ENCODE measurements at regions not wholly inside any gene's neighbourhood (a gene's known extent, or its start where the extent isn't known, plus 50 kb on each side); places are given as distances from the start of the nearest gene placed in this dataset.

DNA sequence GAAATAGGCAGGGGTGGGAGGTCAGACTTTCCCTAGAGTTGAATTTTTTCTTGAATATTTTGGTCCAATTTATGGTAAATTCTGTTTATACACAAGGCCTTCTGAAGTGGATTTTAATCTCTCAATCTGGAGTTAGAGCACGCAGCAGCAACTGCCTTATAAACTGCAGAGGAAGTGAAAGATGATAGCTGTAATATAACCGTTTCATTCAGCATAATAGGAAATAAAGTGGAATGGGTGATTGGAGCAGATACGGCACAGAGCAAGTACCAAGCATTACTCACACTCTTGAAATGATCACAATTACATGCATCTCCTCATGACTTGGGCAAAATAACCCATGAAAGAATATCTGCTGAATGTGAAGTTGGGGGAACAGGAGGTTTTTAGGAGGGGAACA, 106.8 kb downstream of the ARRDC4 start:
- no peak for DNase-seq (ENCODE audit: low read depth in 1 of 2, low spot score in 1 of 2)
- TF ChIP-seq CTCF (IDR thresholded peaks at IDR 0.05; ENCODE audit: insufficient read depth, low read length) (no peak), POLR2AphosphoS5 (IDR thresholded peaks at IDR 0.05; ENCODE audit: low read depth) (no peak), GABPA (IDR thresholded peaks at IDR 0.05; ENCODE audit: low read depth) (no peak), SPI1 (IDR thresholded peaks at IDR 0.05; ENCODE audit: borderline replicate concordance, low read depth) (no peak), REST (IDR thresholded peaks at IDR 0.05; ENCODE audit: insufficient replicate concordance, low read depth) (no peak)
- H3K4me3 ChIP-seq (replicated peaks; ENCODE audit: insufficient read depth, low read length) = no peak overlapping the region
- H3K27me3 ChIP-seq (ENCODE audit: insufficient read depth, poor library complexity, severe bottlenecking) = no peaks in the 10 kb centered on the region
- H3K27ac ChIP-seq (replicated peaks) = no peak overlapping the region

- DNase-seq (ENCODE audit: low read depth in 1 of 2, low spot score in 1 of 2) = no peak
- H3K4me3 ChIP-seq (replicated peaks; ENCODE audit: insufficient read depth, low read length) = no peak overlapping the region
- no peaks in the 10 kb centered on the region for H3K27me3 ChIP-seq (ENCODE audit: insufficient read depth, poor library complexity, severe bottlenecking)
- H3K27ac ChIP-seq (replicated peaks) = no peak overlapping the region
- TF ChIP-seq REST (IDR thresholded peaks at IDR 0.05; ENCODE audit: insufficient replicate concordance, low read depth) (no peak), CTCF (IDR thresholded peaks at IDR 0.05; ENCODE audit: insufficient read depth, low read length) (no peak), SPI1 (IDR thresholded peaks at IDR 0.05; ENCODE audit: borderline replicate concordance, low read depth) (no peak), GABPA (IDR thresholded peaks at IDR 0.05; ENCODE audit: low read depth) (no peak), POLR2AphosphoS5 (IDR thresholded peaks at IDR 0.05; ENCODE audit: low read depth) (no peak)
Measured at GRCh38 chr15:98069256-98069655, 108.8 kb downstream of the ARRDC4 start.

DNA sequence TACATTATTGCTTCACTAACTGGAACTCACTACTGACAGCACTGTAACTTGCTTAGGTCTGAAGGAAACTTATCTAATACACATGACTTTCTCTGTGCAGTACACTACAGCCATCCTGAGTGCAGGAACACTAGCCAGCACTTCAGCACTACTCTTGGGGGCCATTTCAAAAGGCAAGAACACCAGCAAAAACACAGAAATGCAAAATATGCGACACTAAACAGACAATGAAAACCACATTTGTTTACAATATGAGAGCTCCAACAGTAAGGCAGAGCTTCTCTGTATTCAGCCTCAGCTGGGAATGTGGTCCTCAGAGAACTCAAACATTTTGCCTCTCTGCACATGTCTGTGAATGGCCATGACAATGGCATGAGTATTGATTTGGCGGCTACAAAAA, 109.6 kb downstream of the ARRDC4 start:
- Histone ChIP-seq H3K27ac (replicated peaks) (no peak overlapping the region), H3K27me3 (ENCODE audit: insufficient read depth, poor library complexity, severe bottlenecking) (no peaks in the 10 kb centered on the region), H3K4me3 (replicated peaks; ENCODE audit: insufficient read depth, low read length) (no peak overlapping the region)
- no peak for DNase-seq (ENCODE audit: low read depth in 1 of 2, low spot score in 1 of 2)
- TF ChIP-seq GABPA (IDR thresholded peaks at IDR 0.05; ENCODE audit: low read depth) (no peak), SPI1 (IDR thresholded peaks at IDR 0.05; ENCODE audit: borderline replicate concordance, low read depth) (no peak), CTCF (IDR thresholded peaks at IDR 0.05; ENCODE audit: insufficient read depth, low read length) (no peak), POLR2AphosphoS5 (IDR thresholded peaks at IDR 0.05; ENCODE audit: low read depth) (no peak), REST (IDR thresholded peaks at IDR 0.05; ENCODE audit: insufficient replicate concordance, low read depth) (no peak)
